GM21723 (cell line): ENCODE measurements at regions not wholly inside any gene's neighbourhood (a gene's known extent, or its start where the extent isn't known, plus 50 kb on each side); places are given as distances from the start of the nearest gene placed in this dataset.

Source experiments
- ATAC-seq: cut with Tn5 transposase; IDR thresholded peaks from one replicate; pipeline ENCODE4 v1.9.1; 2021; ENCODE audit warnings: mild to moderate bottlenecking, moderate library complexity; ENCODE audit not compliant: unreplicated experiment

DNA sequence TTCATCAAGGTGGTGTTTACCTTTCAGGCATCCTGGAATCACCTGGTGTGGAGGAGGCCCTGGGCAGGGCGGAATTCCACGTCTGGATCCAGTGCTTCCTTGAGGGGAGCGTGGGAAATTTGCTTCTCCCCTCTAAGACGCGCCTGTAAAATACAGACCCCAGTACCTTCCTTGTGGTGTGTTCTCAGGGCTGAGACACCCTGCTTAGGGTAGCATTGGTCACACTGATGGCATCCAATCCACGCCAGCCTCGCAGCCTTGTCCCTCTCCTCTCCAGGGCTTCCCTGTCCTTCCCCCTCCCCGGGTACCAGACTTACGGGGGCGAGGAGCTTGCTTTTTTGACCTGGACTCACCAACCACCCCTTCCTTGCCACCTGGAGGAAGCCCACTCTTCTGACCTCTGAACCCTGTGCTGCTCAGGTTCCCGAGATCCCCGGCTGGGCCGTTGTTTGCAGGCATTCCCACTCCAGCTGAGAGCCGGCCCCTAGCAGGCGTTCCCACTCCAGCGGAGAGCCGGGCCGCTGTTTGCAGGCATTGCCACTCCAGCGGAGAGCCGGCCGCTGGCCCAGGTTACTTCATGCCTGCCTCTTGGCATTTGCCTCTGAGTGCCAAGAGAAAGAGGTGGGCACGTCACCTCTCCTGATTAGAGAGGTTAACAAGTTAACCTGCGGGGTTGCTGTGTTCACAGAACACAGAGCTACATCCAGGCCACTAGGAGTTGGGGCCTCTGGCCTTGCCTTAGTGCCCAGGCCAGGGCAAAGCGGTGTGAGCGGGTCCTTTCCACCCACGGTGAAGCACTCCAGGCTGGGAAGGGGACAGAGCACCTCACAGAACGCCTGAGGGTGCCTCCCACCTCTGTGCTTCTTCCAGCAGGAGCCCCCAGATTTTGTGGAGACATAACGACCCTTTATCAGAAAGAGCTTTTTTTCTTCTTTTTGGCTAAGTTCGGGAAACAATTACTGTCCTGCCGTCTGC lies 254.0 kb upstream of the PPP2R2D start:
- no peak for ATAC-seq

DNA sequence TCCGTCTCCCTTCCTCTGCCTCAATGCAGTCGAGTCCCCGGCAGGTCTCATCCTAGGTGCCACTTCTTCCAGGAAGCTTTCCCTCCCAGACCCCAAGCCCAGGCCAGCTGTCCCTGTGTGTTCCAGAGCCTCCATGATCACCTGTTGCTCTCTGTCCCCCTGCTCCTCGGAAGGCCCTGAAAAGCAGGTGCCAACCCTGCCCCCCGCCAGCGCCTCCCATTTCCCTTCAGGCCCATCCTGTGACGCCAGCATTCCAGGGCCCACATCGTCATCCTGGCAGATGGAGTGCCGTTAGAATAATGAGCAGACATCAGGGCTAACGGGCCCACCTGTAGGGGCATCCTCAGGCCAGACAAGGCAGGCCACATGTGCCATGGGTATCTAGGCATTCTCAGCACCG lies 253.0 kb upstream of the PPP2R2D start:
- no peak for ATAC-seq

DNA sequence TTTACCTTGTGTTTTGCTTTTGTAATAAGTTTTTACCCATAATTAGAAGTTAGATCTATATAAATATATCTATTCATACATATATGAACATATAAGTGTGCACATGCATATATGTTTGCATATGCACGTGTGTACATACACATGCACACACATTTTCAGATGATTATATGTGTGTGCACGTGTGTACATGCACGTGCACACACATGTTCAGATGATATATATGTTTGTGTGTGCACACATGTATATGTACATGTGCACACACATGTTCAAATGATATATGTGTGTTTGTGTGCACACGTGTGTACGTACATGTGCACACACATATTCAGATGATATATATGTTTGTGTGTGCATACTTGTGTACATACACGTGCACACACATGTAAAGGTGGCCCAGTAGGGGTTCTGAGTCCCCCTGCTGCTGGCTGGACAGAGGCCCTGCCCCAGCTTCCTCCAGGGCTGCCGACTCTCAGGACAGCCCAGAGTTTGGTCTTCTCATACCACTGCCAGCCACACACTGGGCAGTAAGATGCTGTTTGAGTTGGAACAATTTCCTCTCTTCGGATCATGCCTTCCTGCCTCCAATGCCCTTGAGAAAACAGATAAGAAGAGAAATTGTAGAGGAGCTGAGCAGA lies 252.3 kb upstream of the PPP2R2D start:
- no peak for ATAC-seq

DNA sequence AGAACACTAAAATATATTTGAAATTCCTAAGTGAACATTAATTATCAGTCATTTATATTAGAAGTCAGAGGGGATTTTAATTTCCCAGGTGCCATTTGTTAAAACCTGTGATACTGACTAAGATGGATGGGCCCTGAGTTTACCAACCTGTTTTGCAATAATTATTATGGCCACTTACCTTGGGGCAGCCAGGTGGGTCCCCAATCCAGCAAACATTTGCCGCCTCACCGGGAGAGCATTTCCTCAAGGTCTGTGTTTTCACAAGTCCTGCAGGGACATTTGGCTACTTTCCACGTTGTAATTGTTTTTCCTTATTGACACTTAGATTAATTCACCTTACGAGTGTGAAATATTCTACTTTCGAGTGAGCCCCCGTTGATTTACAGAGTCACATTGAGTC lies 251.2 kb upstream of the PPP2R2D start:
- no peak for ATAC-seq

DNA sequence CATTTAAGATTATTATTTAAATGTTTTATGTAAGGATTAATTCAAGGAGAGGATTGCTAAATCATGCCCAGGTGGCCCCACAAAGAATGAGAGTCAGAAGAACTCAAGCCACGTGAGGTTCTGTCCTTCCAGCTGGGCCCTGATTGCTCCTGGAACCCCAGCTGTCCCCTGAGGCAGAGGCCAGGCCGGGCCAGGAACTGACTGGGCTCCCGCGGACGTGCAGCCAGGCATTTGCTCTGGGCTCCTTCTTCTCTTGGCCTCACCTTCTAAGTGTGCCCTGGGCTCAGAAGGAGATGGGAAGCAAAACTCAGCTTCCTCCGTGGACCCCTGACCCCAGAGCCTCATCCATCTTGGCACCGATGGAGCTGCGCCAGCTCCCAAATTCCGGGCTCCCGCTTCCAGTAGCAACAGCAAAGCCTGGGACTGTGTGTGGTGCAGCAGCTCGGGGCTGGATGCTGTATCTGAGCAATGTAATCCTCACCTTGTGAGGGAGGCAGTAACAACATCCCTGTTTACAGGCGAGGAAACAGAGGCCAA lies 250.6 kb upstream of the PPP2R2D start:
- ATAC-seq: no peak

DNA sequence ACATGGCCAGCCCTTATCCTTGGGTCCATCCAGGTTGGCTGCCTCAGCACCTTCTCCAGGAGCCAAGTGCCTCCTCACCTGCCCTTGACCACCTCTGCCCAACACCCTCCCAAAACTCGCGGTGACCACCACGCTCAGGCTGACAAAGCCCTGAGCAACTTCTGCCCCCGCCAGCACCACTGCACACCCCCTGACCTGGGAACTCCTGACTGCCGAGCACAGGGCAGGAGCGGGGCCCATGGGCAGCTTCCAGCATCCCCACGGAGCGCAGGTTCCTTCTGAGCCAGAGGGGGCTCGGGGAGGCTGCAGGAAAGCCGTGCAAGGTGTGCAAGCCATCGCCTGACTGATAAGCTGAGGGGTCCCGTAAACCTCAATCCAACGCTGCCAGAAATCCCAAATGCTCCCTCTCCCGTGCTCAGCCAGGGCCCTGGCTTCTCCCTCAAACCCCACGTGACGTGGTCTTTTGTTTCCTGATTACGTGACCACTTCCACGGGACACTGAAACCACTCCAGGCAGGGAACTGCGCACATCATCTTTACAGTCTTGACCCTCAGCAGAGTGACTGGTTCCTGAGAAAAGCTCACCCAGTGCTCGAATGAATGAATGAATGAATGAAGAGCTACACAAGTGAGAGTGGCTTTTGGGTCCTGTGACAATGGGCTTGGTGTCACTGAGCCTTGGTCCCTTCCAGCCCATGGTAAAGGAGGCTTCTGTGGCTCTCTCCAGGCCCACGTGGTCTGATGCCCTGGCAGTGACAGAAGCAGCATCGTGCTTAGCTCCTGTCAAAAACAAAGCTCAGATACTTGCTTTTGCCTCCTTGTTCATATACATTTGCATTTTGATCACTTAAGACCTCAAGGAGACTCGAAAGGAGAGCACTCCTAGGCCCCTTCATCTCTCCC lies 249.8 kb upstream of the PPP2R2D start:
- ATAC-seq: no peak

DNA sequence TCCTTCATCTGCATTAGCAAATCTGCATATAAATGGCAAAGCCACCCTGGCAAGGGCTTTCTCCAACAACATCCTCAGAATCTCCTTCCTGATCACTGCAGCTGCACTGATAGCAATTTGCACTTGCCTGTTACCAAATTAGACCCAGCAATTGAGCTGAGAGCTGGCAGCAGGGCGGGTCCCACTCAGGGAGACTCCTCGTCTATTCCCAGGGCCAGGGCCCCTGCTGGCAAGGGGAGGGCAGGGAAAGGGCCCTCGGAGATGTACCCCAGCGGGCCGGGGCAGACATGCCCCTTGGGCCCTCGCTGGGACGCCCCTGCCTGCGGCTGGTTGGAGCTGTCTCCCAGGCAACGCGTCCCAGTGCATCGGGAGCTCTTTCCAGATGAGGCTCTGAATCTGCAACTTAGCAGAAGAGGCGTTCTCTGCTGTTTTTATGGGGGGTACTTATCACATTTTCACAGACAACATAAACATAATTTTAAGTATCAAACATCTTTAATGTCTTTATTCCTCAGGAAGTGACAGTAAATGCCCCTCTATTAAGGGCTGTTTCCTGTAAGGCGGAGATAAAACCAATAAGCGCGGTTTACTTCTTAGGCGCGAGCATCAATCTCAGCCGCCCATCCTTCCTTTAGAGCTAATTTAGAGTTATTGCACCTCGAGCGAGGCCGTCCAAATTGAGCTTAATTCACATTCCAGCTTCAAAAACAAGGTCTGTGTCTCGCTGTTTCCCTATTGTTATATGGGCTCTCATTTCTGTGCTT lies 249.0 kb upstream of the PPP2R2D start:
- no peak for ATAC-seq

DNA sequence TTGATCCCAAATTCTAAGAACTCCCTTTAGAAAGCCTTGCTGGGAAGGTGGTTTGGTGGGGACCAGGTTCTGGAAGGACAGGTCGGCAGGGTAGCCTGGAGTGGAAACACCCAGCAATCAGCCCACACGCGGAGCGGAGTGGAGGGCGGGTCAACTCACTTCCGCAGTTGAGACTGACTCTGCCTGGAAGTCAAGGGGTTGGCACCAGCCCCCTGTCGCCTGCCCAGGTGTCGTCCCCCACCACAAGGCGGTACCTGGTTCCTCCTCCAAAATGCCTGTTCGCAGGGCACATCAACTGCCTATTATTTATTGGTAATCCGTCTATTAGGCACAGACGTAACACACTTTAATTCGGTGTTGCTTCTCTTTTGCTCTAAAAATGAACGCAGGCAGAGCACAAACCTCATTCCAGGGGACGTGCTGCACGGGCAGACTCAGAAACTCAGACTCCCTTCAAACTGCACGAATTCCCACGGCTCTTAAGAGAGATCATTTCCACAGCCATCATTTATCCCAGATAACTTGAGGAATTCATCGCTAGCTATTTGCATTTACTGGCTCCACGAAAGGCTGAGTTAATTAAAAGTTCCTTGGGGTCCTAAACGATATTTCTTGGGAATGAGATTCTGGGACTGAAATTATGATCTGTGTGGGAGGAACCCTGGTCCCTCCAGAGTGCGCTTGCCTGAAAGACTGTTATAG lies 248.2 kb upstream of the PPP2R2D start:
- no peak for ATAC-seq

DNA sequence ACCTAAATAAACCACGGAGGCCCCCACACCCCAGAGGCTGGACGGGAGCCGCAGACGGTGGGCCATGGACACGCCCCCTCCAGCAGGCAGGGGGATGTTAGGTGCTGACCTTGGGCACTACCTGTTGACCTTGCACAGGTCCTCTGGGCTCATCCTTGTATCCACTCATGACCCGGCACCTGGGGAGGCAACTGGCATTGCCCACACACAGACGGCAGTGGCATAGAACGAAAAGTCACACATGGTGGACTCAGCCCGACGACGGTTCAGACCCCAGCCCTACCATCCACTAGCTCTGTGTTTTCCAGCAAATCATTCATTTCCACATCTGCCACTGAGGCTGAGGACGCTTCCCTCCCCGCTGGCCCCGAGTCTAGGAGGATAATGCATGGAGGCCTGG lies 247.7 kb upstream of the PPP2R2D start:
- no peak for ATAC-seq

DNA sequence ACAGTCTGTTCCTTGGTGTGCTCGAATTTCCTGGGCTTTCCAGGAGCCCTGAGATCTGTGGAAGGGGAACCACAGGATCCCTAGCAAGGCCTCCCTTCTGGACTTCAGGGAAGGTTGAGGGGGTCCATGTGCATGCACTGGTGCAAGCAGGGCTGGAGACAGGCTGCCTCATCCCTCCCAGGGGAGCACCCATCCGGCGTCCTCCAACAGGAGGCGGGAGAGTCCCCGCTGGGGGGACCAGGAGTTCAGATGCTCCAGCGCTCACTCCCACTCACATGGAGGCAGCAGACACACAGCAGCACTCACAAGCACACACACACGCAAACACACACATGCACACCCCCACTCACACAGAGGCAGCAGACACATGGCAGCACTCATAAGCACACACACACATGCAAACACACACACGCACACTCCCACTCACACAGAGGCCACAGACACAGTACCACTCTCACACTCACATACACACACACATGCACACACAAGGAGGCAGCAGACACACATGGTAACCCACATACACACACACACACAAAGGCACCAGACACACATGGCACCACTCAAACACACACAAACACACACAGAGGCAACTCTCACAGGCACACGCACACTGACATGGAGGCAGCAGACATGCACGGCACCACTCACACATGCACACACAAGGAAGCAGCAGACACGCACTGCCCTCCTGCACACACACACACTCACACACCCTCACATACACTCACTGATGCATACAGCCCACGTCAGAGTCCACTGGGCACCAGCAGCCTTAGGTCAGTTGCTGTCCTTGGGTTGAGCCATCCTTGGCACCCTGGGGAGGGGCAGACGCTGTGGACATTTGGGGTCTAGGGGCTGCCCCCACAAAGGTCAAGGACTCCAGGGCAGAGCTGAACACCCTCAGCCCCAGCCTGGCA lies 247.0 kb upstream of the PPP2R2D start:
- no peak for ATAC-seq

DNA sequence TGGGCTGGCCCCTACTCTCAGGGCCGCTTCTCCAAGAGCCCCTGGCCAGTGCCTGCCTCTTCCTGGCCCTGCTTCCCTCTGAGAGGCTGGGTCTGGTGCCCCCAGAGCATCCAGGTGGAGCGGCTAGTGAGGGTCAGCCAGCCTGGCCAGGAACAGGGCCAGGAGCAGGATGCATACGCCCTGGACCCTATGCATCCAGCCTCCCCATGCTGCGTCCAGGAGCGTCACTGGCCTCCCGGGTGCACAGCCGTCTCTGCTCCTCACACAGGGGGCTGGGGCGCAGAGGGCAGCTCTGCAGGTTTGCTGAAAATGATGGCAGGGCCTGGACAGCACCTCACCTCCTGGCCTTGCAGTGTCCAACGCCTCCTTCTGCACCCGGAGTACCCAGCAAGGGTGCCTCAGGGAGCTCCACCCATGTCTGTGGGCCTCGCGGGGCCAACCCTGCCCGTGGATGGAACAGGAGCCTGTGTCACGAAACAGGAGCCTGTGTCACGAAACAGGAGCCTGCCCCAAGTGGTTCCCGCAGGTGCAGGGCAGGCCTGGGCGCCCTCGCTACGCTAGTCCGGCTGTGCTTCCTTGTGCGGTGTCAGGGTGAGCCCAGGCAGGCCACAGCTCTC lies 246.2 kb upstream of the PPP2R2D start:
- no peak for ATAC-seq

DNA sequence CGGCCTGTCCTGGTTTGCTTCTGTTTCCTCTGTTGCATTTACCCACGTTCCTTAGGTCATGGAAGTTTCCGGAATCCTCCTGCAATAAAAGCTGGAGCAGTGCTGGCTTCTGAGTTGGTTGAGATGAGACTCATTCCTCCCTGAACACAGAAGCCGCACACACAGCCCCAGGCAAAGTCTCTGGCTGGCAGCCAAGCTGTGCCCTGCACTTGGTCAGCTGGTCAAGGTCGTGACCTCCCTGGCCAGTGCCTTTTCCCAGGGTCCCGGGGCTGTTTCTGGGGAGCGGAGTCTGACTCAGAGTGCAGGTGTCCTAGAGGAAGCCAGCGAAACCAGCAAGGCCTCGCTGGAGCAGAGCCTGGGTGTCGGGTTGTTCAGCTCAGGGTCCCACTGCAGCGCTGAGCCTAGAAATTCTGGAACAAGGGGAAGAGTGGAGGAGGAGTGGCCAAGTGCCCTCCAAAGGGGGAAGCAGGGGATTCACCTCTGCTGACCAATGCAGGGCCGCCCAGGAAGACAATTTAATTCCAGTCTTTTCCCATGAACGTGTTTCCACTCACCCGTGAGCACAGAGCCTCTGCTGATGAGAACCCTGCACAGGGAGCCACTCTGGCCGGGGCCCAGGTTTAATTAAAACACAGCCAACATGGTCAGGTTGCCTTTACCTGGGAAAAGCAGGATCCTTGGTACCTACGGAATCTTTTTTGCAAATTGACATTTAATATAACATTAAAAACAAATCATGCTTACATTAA lies 245.5 kb upstream of the PPP2R2D start:
- no peak for ATAC-seq

DNA sequence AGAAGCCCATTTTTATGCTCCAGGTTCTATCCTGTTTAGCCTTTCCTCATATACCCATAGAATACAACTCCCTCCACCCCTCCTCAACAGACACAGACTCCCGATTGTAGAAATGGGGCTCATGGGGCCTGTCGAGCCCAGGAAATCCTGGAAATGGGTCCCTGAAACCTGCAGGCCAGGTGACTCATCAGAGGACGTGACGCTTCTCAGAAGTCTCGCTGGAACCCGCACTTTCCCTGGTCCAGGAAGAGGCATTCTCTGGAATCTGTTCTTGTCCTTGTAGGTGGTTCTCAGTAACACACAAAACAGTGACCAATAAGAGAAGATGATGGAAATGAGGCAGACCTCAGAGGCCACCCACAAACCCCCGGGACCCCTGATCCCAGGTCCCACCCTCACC lies 244.8 kb upstream of the PPP2R2D start:
- no peak for ATAC-seq

DNA sequence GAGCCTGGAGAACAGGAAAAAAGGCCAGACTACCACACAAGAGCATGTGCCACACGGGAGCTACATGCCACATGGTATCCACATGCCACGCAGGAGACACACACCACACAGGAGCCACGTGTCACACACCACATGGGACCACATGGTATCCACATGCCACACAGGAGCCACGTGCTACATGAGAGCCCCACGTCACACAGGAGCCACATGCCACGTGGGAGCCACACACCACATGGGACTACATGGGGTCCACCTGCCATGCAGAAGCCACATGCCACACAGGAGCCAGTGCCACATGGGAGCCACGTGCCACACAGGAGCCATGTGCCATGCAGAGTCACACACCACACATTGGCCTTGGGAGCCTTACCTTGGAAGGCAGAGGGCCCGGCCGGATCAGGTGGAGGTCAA lies 244.4 kb upstream of the PPP2R2D start:
- no peak for ATAC-seq

DNA sequence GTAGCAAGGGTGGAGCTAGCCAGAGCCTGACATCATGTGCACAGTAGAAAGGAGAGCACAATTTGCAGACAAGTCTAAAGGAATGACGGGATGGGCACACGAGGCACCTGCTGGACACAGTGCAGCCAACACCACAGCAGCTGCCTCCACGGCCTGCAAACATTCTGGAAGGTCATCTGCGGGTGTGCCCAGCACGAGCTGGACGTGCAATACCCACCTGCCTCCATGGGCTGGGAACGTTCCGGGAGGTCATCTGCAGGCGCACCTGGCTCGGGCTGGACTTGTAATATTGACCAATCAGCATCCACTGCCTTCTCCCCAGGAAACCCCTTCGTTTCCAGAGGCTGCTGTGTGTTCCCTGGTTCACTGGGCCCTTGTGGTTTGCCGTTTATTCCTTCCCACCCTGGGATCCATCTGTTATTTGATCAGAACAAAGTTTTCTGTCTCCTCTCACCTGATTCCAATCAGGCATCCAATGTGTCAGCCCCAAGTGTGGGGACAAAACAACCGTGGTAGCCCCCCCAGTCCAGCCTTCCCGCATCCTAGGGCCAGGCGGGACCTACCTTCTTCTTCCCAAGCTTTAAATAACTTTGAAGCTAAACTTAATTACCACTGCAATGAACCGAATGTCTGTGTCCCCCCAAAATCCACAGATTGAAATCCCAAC lies 243.4 kb upstream of the PPP2R2D start:
- no peak for ATAC-seq

DNA sequence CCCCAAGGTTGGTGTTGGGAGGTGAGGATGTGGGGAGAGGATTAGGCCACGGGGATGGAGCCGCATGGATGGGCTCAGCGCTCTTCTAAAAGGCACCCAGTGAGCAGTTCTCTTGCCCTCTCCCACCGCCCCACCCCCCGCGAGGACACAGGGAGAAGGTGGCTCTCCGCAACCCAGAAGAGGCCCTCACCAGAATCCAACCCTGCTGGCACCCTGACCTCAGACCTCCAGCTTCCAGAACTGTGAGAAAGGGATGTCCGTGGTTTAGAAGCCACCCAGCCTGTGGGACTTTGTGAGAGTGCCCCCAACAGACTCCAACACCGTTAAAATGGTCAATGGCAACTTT lies 242.8 kb upstream of the PPP2R2D start:
- ATAC-seq: no peak

DNA sequence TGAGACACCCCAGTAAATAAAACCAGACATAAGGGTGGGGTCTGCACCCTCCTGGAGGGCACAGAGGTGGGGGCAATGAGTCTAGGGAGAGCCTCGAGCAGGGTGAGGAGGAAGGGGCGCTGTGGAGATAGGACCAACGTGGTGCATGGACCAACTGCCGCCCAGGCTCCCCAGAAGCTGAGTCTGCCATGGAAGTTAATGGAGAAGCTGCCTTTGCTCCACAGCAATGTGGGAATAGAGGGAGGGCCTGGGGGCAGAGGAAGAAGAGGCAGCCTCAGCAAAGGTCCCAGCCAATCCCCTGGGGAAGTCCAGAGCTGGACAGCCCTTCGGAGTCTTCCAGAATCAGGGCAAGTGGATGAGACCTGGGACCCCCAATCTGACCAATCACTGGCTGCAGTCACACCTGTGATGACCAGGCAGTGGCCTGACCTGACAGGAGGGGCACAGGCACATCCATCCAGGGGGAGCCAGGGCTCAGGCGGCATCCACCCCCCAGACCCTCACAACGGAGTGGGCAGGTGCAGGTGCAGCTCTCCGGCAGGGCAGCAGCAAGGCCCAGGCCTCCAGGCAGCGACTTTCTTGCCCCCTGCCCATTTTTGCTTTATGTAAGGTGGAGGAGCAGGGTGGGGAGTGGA lies 242.2 kb upstream of the PPP2R2D start:
- no peak for ATAC-seq
